HG03457 (cell line): ENCODE measurements at regions not wholly inside any gene's neighbourhood (a gene's known extent, or its start where the extent isn't known, plus 50 kb on each side); places are given as distances from the start of the nearest gene placed in this dataset.

Experiments used
- ATAC-seq: cut with Tn5 transposase; IDR thresholded peaks from one replicate; pipeline ENCODE4 v1.9.1; 2021; ENCODE audit warnings: moderate number of reproducible peaks; ENCODE audit not compliant: unreplicated experiment

DNA sequence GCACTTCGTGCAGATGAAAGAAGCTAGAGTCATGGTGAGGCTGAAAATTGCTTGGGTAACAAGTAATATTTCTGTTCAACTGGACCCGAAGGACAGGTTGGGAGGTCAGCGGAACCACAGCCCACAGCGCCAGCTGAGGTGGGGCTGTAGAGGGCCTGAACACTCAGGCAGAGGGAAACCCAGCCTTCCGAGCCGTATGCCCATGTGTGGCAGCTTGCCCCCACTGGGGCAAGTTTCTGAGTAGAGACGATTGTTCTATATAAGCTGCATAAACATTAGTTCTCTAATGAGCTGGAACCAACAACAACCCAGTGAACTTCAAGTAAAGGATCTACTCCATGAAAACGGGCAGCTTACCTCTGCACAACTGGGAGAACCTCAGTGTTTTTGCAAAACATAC, 58.4 kb upstream of the TNS3 start:
- ATAC-seq, result no peak

DNA sequence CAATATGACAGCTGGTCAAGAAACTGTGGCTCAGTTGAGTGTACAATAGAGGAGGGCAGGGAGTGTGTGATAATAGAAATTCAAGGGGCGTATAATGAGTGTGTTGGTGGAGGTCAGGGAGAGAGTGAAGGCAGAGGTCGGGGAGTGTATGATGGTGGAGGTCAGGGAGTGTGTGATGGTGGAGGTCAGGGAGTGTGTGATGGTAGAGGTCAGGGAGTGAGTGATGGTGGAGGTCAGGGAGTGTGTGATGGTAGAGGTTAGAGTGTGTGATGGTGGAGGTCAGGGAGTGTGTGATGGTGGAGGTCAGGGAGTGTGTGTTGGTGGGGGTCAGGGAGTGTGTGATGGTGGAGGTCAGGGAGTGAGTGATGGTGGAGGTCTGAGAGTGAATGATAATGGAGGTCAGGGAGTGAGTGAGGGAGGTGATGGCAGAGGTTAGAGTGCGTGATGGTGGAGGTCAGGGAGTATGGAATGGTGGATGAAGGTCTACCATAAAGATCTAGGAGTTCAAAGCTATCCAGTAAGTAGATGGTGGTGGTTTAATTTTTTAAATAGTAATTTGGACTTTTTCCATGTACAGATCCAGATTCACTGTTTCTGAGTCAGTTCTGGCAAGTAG, 57.7 kb upstream of the TNS3 start:
- ATAC-seq, result no peak

DNA sequence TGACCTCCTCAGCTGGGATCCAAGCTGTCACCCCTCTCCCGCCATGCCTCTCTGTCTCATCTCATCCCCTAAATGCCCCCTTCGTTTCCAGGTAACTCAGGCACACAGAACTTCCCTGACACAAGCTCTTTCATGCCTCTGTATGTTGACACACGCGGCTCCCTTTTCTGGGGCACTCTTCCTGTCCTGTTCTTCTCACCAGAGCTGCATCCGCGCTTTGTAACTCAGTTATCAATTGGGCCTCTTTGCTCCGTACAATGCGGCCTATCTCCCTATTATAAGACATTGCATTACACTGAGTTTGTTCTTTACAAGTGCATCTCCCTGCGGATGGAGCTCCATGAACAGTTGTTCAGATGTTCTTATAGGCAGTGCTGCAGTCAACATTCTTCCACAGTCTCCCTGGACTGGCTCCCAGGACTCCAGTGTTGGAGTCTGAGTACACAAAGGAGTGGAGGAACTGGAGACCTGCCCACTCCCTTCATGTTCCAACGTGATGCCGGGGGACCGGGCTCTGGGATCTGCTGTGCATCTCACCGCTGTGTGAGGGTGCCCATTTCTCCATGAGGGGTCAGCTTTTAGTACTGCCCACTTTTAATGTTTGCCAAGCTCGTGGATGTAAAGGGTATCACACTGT, 56.9 kb upstream of the TNS3 start:
- no peak for ATAC-seq

DNA sequence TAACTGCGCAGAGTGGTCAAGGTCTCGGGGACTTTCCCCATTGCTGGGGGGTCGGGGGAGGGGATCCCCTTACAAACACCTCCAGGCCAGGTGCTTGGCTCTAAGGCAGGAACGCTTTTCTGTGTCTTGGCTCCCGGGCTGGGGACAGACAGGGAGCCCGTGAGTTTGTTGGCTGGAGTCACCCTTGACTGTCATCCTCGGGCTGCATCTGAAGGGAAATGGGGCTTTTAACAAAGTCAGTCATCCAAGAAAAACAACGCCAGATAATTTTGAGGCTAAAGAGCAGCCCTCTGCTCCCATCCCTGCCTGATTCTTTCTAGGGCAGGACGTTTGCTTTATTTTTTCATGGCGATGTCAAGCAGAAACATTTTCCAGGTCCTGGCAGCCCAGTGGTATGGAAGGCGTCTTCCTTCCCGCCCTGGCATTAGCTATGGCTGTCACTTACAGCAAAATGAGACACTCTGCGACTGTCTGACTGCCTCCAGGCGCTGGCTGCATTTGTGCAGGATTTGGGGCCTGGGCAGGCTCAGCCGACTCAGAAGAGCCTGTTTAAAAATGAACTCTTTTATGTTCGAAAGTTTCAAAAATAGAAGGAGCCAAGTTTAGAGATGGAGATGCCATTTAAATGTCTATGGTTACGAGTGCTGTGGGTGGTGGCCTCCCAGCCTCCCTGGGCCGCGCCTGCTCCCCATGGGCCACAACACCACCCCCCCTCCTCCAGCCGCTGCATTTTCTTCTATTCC, 54.7 kb upstream of the TNS3 start:
- ATAC-seq, result no peak

DNA sequence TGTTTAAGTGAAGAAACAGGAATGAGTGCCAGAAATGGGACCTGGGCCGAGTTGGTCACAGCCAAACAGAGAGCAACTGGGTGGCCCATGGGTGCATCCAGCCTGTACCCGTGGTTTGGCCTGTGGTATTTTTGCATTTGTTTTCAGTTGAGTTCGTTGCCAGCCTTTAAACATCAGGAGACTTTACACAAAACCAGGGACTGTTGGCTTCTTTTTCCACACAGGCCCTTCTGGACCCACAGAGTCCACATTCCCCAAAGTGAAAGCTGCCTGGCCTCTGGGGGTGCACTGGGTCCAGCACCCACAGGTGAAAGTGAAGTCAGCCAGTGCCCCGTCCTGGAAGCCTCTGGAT, 54.1 kb upstream of the TNS3 start:
- ATAC-seq, result no peak

DNA sequence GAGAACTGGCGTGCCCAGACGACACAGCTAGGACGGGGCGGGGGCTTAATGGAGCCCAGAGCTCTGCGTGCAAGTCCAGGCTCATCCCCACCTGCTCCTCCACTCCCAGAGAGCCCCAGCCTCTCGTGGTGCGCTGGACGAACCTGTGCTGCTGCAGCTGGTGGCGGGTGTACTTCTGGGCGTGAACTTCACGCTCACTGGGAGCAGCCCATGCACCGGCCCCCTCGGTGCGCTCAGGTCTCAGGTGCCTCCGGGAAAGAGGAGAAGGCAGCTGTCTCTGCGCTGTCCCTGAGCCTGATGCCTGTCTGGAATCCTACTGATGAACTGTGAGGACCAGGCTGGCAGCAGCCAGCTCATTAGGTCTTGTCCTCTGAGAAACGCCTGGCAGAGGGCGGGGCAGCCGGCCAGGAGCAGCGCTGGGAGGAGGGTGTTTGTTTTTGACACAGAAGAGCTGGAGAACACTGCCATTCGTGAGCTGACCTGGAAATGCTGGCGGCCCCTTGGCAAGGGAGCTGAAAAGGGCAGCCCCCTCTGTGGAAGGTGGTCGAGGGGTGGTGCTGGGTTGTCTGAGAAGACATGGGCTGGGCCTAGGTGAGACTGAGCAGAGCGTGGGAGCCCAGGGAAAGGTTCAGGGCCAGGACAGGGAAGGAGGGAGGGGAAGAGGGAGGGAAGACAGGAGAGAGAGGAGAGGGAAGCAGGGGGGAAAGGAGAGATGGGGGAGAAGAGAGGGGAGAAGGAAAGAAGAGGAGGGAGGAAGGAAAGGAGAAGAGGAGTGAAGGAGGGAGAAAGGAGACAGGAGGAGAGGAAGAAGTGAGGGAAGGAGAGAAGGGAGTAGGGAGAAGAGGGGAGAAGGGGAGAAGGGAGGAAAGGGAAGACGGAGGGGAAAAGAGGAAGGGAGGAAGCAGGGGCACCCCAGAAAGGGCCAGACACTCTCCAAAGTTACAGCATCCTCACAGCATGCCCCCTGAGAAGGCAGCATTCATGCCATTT, 53.5 kb upstream of the TNS3 start:
- ATAC-seq, result no peak

DNA sequence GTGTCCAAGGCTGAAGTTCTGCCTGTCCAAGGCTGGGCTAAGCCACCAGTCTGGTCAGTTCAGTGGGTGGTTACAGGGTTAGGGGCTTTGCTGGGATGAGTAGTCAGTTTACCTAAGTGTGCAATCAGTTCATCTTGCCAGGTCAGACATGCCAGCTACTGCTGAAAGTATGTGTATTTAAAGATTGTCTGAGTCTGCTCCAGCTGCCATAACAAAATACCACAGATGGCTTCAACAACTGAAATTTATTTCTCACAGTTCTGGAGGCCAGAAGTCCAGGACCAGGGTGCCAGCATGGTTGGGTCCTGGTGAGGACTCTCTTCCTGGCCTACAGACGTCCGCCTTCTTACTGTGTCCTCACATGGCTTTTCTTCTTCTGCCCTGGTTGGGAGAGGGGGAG, 52.4 kb upstream of the TNS3 start:
- ATAC-seq, result no peak

DNA sequence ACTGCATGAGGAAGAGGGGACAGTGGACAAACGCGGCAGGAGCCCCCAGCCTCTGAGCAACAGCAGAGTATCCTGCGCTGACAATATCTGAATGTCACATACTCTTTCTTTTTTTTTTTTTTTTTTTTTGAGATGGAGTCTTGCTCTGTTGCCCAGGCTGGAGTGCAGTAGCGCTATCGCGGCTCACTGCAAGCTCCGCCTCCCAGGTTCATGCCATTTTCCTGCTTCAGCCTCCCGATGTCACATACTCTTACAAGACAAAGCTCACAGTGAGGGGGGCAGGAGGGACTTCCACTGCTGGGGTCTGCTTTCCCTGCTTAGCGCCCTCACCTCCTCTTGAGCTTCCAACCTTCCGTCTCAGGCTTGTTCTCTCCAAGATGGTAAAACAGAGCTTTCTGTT, 51.2 kb upstream of the TNS3 start:
- ATAC-seq, result no peak
